Thyroid gland (tissue), 4 donors: ENCODE measurements at regions not wholly inside any gene's neighbourhood (a gene's known extent, or its start where the extent isn't known, plus 50 kb on each side); places are given as distances from the start of the nearest gene placed in this dataset.

Experiments used
- DNase-seq, 2 donors: peaks; one replicate each; pipeline ENCODE4 v3.0.0-alpha.2; 2019
- H3K27ac ChIP-seq, 3 donors: fragments of 200-600 bp; sonication (generic); 1 replicate in 2 of 3; 2 replicates in 1 of 3; pipeline ENCODE4 v1.5.1; 2016 to 2019; ENCODE audit warnings: mild to moderate bottlenecking in 1 of 3, moderate library complexity in 1 of 3
- H3K27me3 ChIP-seq: fragments of 200-600 bp; sonication (generic); one replicate; pipeline ENCODE4 v1.5.1; 2019
- H3K36me3 ChIP-seq, 2 donors: fragments of 200-600 bp; sonication (generic); one replicate each; pipeline ENCODE4 v1.5.1; 2016 to 2019
- H3K4me1 ChIP-seq, 2 donors: fragments of 200-600 bp; sonication (generic); one replicate each; pipeline ENCODE4 v1.5.1; 2017 to 2019
- H3K4me3 ChIP-seq, 3 donors: fragments of 200-600 bp; sonication (generic); replicated peaks in 1 of 3; 1 replicate in 2 of 3; 2 replicates in 1 of 3; pipeline ENCODE4 v1.5.1; 2016; ENCODE audit warnings: mild to moderate bottlenecking in 1 of 3
- H3K9me3 ChIP-seq: fragments of 200-600 bp; sonication (generic); one replicate; pipeline ENCODE4 v1.5.1; 2017
- POLR2A ChIP-seq, 2 donors: fragments of 450-650 bp; IDR thresholded peaks; one replicate each; pipeline ENCODE4 v1.6.1; 2017; ENCODE audit warnings: antibody characterized with exemption in 2 of 2, mild to moderate bottlenecking in 2 of 2, moderate library complexity in 1 of 2
- WGBS, 2 donors: methylation state at CpG; one replicate each; pipeline ENCODE4 v1.1.5; 2017; 5-methylcytosine and 5-hydroxymethylcytosine counted together
- intact Hi-C: fragments of 100-400 bp; cut with DNase I; formaldehyde crosslinking; loops from one replicate; pipeline ENCODE4 v1.15.1; 2023
- TF ChIP-seq, protein P1 (sequence below), 6 experiments: fragments of 200-600 bp in 3 of 6; fragments of 450-650 bp in 3 of 6; sonication (generic) in 3 of 6; IDR thresholded peaks; one replicate each; pipeline ENCODE4 v1.5.1; 2016 to 2019; ENCODE audit warnings: antibody characterized with exemption in 6 of 6, mild to moderate bottlenecking in 2 of 6, inconsistent platforms in 1 of 6, moderate library complexity in 1 of 6

- peak; percentile 59 to 72 for DNase-seq
- intact Hi-C loops: no loop called here
- Histone ChIP-seq H3K27ac (peak overlapping the region in 2 of 3 donors; percentile 48 to 53), H3K36me3 (no peaks in the 10 kb centered on the region), H3K4me1 (peaks cover 21 to 30% of the 10 kb centered on the region in 2 donors), H3K27me3 (no peaks in the 10 kb centered on the region), H3K9me3 (no peaks in the 10 kb centered on the region), H3K4me3 (no peak overlapping the region)
- no peak for TF ChIP-seq POLR2A (IDR thresholded peaks at IDR 0.05)
- TF ChIP-seq, protein P1, sequence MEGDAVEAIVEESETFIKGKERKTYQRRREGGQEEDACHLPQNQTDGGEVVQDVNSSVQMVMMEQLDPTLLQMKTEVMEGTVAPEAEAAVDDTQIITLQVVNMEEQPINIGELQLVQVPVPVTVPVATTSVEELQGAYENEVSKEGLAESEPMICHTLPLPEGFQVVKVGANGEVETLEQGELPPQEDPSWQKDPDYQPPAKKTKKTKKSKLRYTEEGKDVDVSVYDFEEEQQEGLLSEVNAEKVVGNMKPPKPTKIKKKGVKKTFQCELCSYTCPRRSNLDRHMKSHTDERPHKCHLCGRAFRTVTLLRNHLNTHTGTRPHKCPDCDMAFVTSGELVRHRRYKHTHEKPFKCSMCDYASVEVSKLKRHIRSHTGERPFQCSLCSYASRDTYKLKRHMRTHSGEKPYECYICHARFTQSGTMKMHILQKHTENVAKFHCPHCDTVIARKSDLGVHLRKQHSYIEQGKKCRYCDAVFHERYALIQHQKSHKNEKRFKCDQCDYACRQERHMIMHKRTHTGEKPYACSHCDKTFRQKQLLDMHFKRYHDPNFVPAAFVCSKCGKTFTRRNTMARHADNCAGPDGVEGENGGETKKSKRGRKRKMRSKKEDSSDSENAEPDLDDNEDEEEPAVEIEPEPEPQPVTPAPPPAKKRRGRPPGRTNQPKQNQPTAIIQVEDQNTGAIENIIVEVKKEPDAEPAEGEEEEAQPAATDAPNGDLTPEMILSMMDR (IDR thresholded peaks at IDR 0.05): no peak
- WGBS, 2 donors: 20 to 23% methylated on average over 15 of the region's 15 CpGs
Measured at GRCh38 chr15:66931768-66932633, 133.4 kb upstream of the SMAD3 start.

GRCh38 chr15:66932634-66933024, 132.8 kb upstream of the SMAD3 start:
- H3K9me3 ChIP-seq: no peaks in the 10 kb centered on the region
- no peak overlapping the region for H3K27ac ChIP-seq
- no peak for DNase-seq
- TF ChIP-seq POLR2A (IDR thresholded peaks at IDR 0.05): no peak
- TF ChIP-seq, protein P1 (IDR thresholded peaks at IDR 0.05): no peak
- WGBS, 2 donors: 96 to 99% methylated on average over 6 of the region's 6 CpGs
- peaks cover 21 to 26% of the 10 kb centered on the region in 2 donors for H3K4me1 ChIP-seq
- H3K27me3 ChIP-seq: no peaks in the 10 kb centered on the region
- no peaks in the 10 kb centered on the region for H3K36me3 ChIP-seq
- H3K4me3 ChIP-seq: no peak overlapping the region
- intact Hi-C loops: no loop called here

GRCh38 chr15:66933932-66934867, 131.2 kb upstream of the SMAD3 start:
- Histone ChIP-seq H3K4me1 (peaks cover 21 to 24% of the 10 kb centered on the region in 2 donors), H3K27ac (no peak overlapping the region), H3K9me3 (no peaks in the 10 kb centered on the region), H3K27me3 (no peaks in the 10 kb centered on the region), H3K36me3 (no peaks in the 10 kb centered on the region), H3K4me3 (no peak overlapping the region)
- DNase-seq: no peak
- intact Hi-C loops: no loop called here
- TF ChIP-seq, protein P1 (IDR thresholded peaks at IDR 0.05): no peak
- TF ChIP-seq POLR2A (IDR thresholded peaks at IDR 0.05): no peak
- 97 to 98% methylated on average over 7 to 8 of the region's 8 CpGs for WGBS, 2 donors

GRCh38 chr15:66934868-66935520, 130.4 kb upstream of the SMAD3 start:
- 91 to 93% methylated on average over 3 of the region's 3 CpGs for WGBS, 2 donors
- H3K4me3 ChIP-seq: no peak overlapping the region
- intact Hi-C loops: no loop called here
- H3K27ac ChIP-seq: no peak overlapping the region
- no peaks in the 10 kb centered on the region for H3K9me3 ChIP-seq
- TF ChIP-seq POLR2A (IDR thresholded peaks at IDR 0.05): no peak
- TF ChIP-seq, protein P1 (IDR thresholded peaks at IDR 0.05): no peak
- no peaks in the 10 kb centered on the region for H3K36me3 ChIP-seq
- peaks cover 21 to 24% of the 10 kb centered on the region in 2 donors for H3K4me1 ChIP-seq
- no peak for DNase-seq
- no peaks in the 10 kb centered on the region for H3K27me3 ChIP-seq
